ENCODE measurements at regions not wholly inside any gene's neighbourhood (a gene's known extent, or its start where the extent isn't known, plus 50 kb on each side); places are given as distances from the start of the nearest gene placed in this dataset.

DNA sequence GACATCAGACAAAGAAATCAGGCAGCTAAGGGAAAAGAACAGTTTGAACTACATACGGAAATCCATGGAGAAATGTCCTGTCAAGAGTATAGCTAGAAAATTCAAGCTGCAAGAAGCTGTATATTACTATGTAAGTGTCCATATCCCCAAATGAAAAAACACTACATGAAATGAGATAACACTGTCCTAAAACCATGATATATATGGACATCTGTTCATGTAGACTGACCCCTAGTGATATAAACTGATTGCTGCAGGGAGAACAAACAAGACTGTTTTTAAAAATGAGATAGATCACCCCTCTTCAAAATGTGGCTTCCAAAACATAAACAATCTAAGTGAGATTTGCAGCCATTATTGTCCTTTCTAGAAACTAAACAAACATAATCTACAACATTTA is 985.6 kb downstream of the EPHA3 start:
- TF ChIP-seq, protein P1, sequence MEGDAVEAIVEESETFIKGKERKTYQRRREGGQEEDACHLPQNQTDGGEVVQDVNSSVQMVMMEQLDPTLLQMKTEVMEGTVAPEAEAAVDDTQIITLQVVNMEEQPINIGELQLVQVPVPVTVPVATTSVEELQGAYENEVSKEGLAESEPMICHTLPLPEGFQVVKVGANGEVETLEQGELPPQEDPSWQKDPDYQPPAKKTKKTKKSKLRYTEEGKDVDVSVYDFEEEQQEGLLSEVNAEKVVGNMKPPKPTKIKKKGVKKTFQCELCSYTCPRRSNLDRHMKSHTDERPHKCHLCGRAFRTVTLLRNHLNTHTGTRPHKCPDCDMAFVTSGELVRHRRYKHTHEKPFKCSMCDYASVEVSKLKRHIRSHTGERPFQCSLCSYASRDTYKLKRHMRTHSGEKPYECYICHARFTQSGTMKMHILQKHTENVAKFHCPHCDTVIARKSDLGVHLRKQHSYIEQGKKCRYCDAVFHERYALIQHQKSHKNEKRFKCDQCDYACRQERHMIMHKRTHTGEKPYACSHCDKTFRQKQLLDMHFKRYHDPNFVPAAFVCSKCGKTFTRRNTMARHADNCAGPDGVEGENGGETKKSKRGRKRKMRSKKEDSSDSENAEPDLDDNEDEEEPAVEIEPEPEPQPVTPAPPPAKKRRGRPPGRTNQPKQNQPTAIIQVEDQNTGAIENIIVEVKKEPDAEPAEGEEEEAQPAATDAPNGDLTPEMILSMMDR (IDR thresholded peaks at IDR 0.05): no peak
- H3K36me3 Mint-ChIP-seq (ENCODE audit: low read depth): no peaks in the 10 kb centered on the region
- peaks cover 0 to 6% of the 10 kb centered on the region in 2 experiments for H3K9me3 ChIP-seq (ENCODE audit: control insufficient read depth in 1 of 2, insufficient read depth in 1 of 2, low read length in 2 of 2)
- H3K9me3 Mint-ChIP-seq: no peaks in the 10 kb centered on the region
- no peaks in the 10 kb centered on the region for H3K27me3 Mint-ChIP-seq
- no peak overlapping the region for H3K4me3 Mint-ChIP-seq
- no peak overlapping the region for H3K27ac ChIP-seq (ENCODE audit: low read depth in 1 of 2, low read length in 2 of 2)
- no peaks in the 10 kb centered on the region for H3K4me1 ChIP-seq (ENCODE audit: insufficient read depth, low read length)
- DNase-seq (no peak), ATAC-seq (ENCODE audit: poor library complexity) (no peak)
- CTCF ChIA-PET: no interaction called here
- intact Hi-C loops (cut with DNase I, micrococcal nuclease): no loop called here
- H3K4me1 Mint-ChIP-seq (ENCODE audit: low read depth): no peaks in the 10 kb centered on the region
- H3K36me3 ChIP-seq (ENCODE audit: insufficient read depth, low read length): no peaks in the 10 kb centered on the region
- no peaks in the 10 kb centered on the region for H3K27me3 ChIP-seq (ENCODE audit: control insufficient read depth in 1 of 2, insufficient read depth in 2 of 2, low read length in 2 of 2)
- POLR2A ChIA-PET: no interaction called here
- H3K4me3 ChIP-seq (ENCODE audit: low read length): no peak overlapping the region
- H3K27ac Mint-ChIP-seq: no peak overlapping the region

DNA sequence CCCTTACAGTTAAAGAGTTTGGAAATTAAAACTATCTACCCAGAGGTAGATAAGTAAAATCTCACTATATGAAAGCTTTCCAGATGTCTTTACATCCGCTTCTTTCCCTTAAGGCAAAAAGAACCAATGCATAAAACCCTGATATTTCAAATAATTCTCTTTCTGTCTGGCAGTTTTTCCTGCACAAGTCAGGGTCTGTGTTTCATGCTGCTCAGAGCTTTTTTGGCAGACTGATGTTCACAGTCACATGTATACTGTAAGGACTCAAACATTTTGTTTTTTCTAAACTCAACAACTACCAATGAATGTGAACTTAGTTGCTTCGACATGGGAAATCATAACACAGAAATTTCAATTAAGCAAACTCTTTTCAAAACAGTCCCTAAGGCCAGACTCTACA is 988.4 kb downstream of the EPHA3 start:
- no peaks in the 10 kb centered on the region for H3K27me3 ChIP-seq (ENCODE audit: control insufficient read depth in 1 of 2, insufficient read depth in 2 of 2, low read length in 2 of 2)
- Mint-ChIP-seq H3K27me3 (no peaks in the 10 kb centered on the region), H3K36me3 (ENCODE audit: low read depth) (no peaks in the 10 kb centered on the region), H3K27ac (no peak overlapping the region), H3K4me3 (no peak overlapping the region), H3K4me1 (ENCODE audit: low read depth) (no peaks in the 10 kb centered on the region), H3K9me3 (no peaks in the 10 kb centered on the region)
- intact Hi-C loops (cut with DNase I, micrococcal nuclease): no loop called here
- no peaks in the 10 kb centered on the region for H3K36me3 ChIP-seq (ENCODE audit: insufficient read depth, low read length)
- H3K4me1 ChIP-seq (ENCODE audit: insufficient read depth, low read length): no peaks in the 10 kb centered on the region
- no peak for ATAC-seq (ENCODE audit: poor library complexity)
- H3K4me3 ChIP-seq (ENCODE audit: low read length): no peak overlapping the region
- POLR2A ChIA-PET: no interaction called here
- no peaks in the 10 kb centered on the region for H3K9me3 ChIP-seq (ENCODE audit: control insufficient read depth in 1 of 2, insufficient read depth in 1 of 2, low read length in 2 of 2)
- CTCF ChIA-PET: no interaction called here
- no peak overlapping the region for H3K27ac ChIP-seq (ENCODE audit: low read depth in 1 of 2, low read length in 2 of 2)
- DNase-seq: no peak
- TF ChIP-seq, protein P1 (IDR thresholded peaks at IDR 0.05): no peak

DNA sequence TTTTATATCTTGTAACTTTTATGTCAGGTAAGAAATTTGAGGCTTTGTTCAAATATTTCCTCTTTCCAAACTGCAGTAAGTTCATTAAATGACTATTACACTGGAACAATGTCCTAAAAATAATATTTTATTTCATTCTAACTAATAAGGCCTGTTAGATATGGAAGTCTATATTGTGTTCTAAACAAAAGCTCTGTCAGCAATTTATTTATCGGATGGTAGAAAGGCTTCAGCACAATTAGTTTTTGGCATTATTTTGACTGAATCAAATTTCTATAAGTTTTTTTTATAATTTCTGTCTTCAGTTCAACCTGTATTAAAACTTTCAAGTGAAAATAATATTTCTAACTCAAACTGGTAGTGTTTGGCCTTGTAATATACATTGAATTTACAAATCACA is 992.1 kb downstream of the EPHA3 start:
- Mint-ChIP-seq H3K4me3 (no peak overlapping the region), H3K27me3 (no peaks in the 10 kb centered on the region), H3K27ac (no peak overlapping the region), H3K4me1 (ENCODE audit: low read depth) (no peaks in the 10 kb centered on the region), H3K9me3 (peaks cover 2% of the 10 kb centered on the region), H3K36me3 (ENCODE audit: low read depth) (no peaks in the 10 kb centered on the region)
- Histone ChIP-seq H3K4me1 (ENCODE audit: insufficient read depth, low read length) (no peaks in the 10 kb centered on the region), H3K27me3 (ENCODE audit: control insufficient read depth in 1 of 2, insufficient read depth in 2 of 2, low read length in 2 of 2) (no peaks in the 10 kb centered on the region), H3K27ac (ENCODE audit: low read depth in 1 of 2, low read length in 2 of 2) (no peak overlapping the region), H3K9me3 (ENCODE audit: control insufficient read depth in 1 of 2, insufficient read depth in 1 of 2, low read length in 2 of 2) (no peaks in the 10 kb centered on the region), H3K4me3 (ENCODE audit: low read length) (no peak overlapping the region), H3K36me3 (ENCODE audit: insufficient read depth, low read length) (no peaks in the 10 kb centered on the region)
- TF ChIP-seq, protein P1 (IDR thresholded peaks at IDR 0.05): no peak
- ATAC-seq (ENCODE audit: poor library complexity): no peak
- no peak for DNase-seq
- intact Hi-C loops (cut with DNase I, micrococcal nuclease): no loop called here
- CTCF ChIA-PET: no interaction called here
- POLR2A ChIA-PET: no interaction called here
